ENCODE measurements at regions not wholly inside any gene's neighbourhood (a gene's known extent, or its start where the extent isn't known, plus 50 kb on each side); places are given as distances from the start of the nearest gene placed in this dataset.

- TF ChIP-seq POLR2A (IDR thresholded peaks at IDR 0.05) (no peak), CTCF (IDR thresholded peaks at IDR 0.05) (no peak)
Observed at GRCh38 chr9:13586587-13587374, 307.3 kb upstream of the MPDZ start.

All from Peyer's patch (tissue), 4 donors.